KBM-7 (cell line): ENCODE measurements at regions not wholly inside any gene's neighbourhood (a gene's known extent, or its start where the extent isn't known, plus 50 kb on each side); places are given as distances from the start of the nearest gene placed in this dataset.
"Not testable (repeated sequence)": the region's sequence is repeated elsewhere in the genome, so short reads cannot be mapped to it uniquely, and the experiment has no call there.

Experiments
- DNase-seq: peaks from one replicate; pipeline ENCODE4 v3.0.0-alpha.2; 2015
- in situ Hi-C: fragments of 300-500 bp; cut with MboI; formaldehyde crosslinking; loops from 2 replicates; pipeline ENCODE4 v1.14.3; 2020; ENCODE audit warnings: low sequenced_read_pairs, low pct_unique_long_range_greater_than_20kb, mixed read lengths

- DNase-seq, in situ Hi-C loops: not testable (repeated sequence)
Observed at GRCh38 chr7:56803965-56804754, 328.1 kb downstream of the ZNF479 start.

- in situ Hi-C loops, DNase-seq: not testable (repeated sequence)
Observed at GRCh38 chr7:56803336-56803735, 328.9 kb downstream of the ZNF479 start.

- in situ Hi-C loops, DNase-seq: not testable (repeated sequence)
Observed at GRCh38 chr7:56802191-56802590, 330.0 kb downstream of the ZNF479 start.

- DNase-seq, in situ Hi-C loops: not testable (repeated sequence)
Observed at GRCh38 chr7:56801774-56802173, 330.5 kb downstream of the ZNF479 start.

- DNase-seq = peak; percentile 1
- in situ Hi-C loops = not testable (repeated sequence)
Observed at GRCh38 chr7:56798876-56799275, 333.4 kb downstream of the ZNF479 start.

GRCh38 chr7:56787474-56787873, 344.8 kb downstream of the ZNF479 start:
- in situ Hi-C loops, DNase-seq: not testable (repeated sequence)
